ENCODE measurements at regions not wholly inside any gene's neighbourhood (a gene's known extent, or its start where the extent isn't known, plus 50 kb on each side); places are given as distances from the start of the nearest gene placed in this dataset.

GRCh38 chr9:89661391-89661949 is 56.7 kb downstream of the GADD45G start:
- TF ChIP-seq CTCF (tag by site-specific recombination; IDR thresholded peaks at IDR 0.05) (no peak), YY1 (tag by site-specific recombination; IDR thresholded peaks at IDR 0.05) (no peak), ZBTB7A (tag by site-specific recombination; IDR thresholded peaks at IDR 0.05; ENCODE audit: low read depth) (no peak), RBAK (tag by site-specific recombination; IDR thresholded peaks at IDR 0.05) (no peak), HOXA7 (CRISPR knock-in tag; IDR thresholded peaks at IDR 0.05; ENCODE audit: borderline replicate concordance) (no peak)
